Fibroblast of lung (primary cell): ENCODE measurements at regions not wholly inside any gene's neighbourhood (a gene's known extent, or its start where the extent isn't known, plus 50 kb on each side); places are given as distances from the start of the nearest gene placed in this dataset.

ENCODE experiments used
- DNase-seq, 2 donors: peaks; one replicate each; pipeline versions ENCODE4 v3.0.0 to v3.0.0-alpha.2; 2010; ENCODE audit warnings: low read depth in 2 of 2
- H2AFZ ChIP-seq: 2 replicates; pipeline ENCODE4 v1.5.1; 2012; ENCODE audit warnings: low read length, control low read depth, inconsistent platforms
- H3K27ac ChIP-seq: 2 replicates; pipeline ENCODE4 v1.5.1; 2011; ENCODE audit warnings: low read length, control low read depth; ENCODE audit not compliant: insufficient read depth
- H3K27me3 ChIP-seq: 2 replicates; pipeline ENCODE4 v1.5.1; 2011; ENCODE audit warnings: mild to moderate bottlenecking, low read length; ENCODE audit not compliant: control insufficient read depth, insufficient read depth
- H3K36me3 ChIP-seq: 2 replicates; pipeline ENCODE4 v1.5.1; 2011; ENCODE audit warnings: low read length; ENCODE audit not compliant: control insufficient read depth, insufficient read depth
- H3K4me1 ChIP-seq: 2 replicates; pipeline ENCODE4 v1.5.1; 2011; ENCODE audit warnings: low read length; ENCODE audit not compliant: control insufficient read depth, insufficient read depth; ENCODE audit errors: extremely low read depth
- H3K4me2 ChIP-seq: 2 replicates; pipeline ENCODE4 v1.5.1; 2011; ENCODE audit warnings: low read length, control low read depth; ENCODE audit not compliant: insufficient read depth; ENCODE audit errors: extremely low read depth
- H3K4me3 ChIP-seq, 4 experiments: fragments of 200-600 bp in 1 of 4; sonication (generic) in 1 of 4; replicated peaks in 1 of 4; 2 replicates each; pipeline ENCODE4 v1.5.1; 2011 to 2016; ENCODE audit warnings: low read length in 4 of 4, low read depth in 3 of 4, mild to moderate bottlenecking in 3 of 4, control low read depth in 2 of 4, inconsistent platforms in 1 of 4, mixed read lengths in 1 of 4; ENCODE audit not compliant: insufficient read depth in 1 of 4; ENCODE audit errors: control extremely low read depth in 1 of 4
- H3K79me2 ChIP-seq: 2 replicates; pipeline ENCODE4 v1.5.1; 2012; ENCODE audit warnings: mild to moderate bottlenecking, low read length, inconsistent platforms; ENCODE audit not compliant: control insufficient read depth, insufficient read depth
- H3K9ac ChIP-seq: 2 replicates; pipeline ENCODE4 v1.5.1; 2011; ENCODE audit warnings: mild to moderate bottlenecking, low read length, control low read depth; ENCODE audit not compliant: insufficient read depth
- H3K9me3 ChIP-seq: 2 replicates; pipeline ENCODE4 v1.5.1; 2012; ENCODE audit warnings: low read depth, low read length; ENCODE audit not compliant: control insufficient read depth, insufficient read depth
- H4K20me1 ChIP-seq: 2 replicates; pipeline ENCODE4 v1.5.1; 2011; ENCODE audit warnings: low read length; ENCODE audit not compliant: control insufficient read depth, insufficient read depth; ENCODE audit errors: extremely low read depth
- CTCF ChIP-seq, 2 donors: IDR thresholded peaks in 1 of 2; conservative IDR thresholded peaks in 1 of 2; 1 replicate in 1 of 2; 2 replicates in 1 of 2; pipeline ENCODE4 v1.5.1; 2011 to 2012; ENCODE audit warnings: low read length in 2 of 2, control low read depth in 1 of 2, inconsistent platforms in 1 of 2, low read depth in 1 of 2, mild to moderate bottlenecking in 1 of 2
- EZH2 ChIP-seq: IDR thresholded peaks from 2 replicates; pipeline ENCODE4 v1.5.1; 2012; ENCODE audit warnings: low read length, control low read depth, mild to moderate bottlenecking; ENCODE audit errors: missing control alignments

GRCh38 chr1:79264975-79265818 lies 258.7 kb upstream of the ADGRL4 start:
- TF ChIP-seq EZH2 (no peak), CTCF (conservative IDR thresholded peaks at IDR 0.05 in 1 of 2, IDR thresholded peaks at IDR 0.05 in 1 of 2; ENCODE audit: low read depth in 1 of 2, low read length in 2 of 2) (no peak)
- Histone ChIP-seq H3K79me2 (no peaks in the 10 kb centered on the region), H3K9ac (no peak overlapping the region), H2AFZ (no peak overlapping the region), H3K4me3 (no peak overlapping the region), H3K4me1 (no peaks in the 10 kb centered on the region), H3K4me2 (no peak overlapping the region), H3K27ac (no peak overlapping the region), H3K9me3 (no peaks in the 10 kb centered on the region), H3K27me3 (no peaks in the 10 kb centered on the region), H4K20me1 (no peaks in the 10 kb centered on the region), H3K36me3 (no peaks in the 10 kb centered on the region)
- no peak for DNase-seq

- Histone ChIP-seq H3K36me3 (no peaks in the 10 kb centered on the region), H3K79me2 (no peaks in the 10 kb centered on the region), H3K9ac (no peak overlapping the region), H3K27ac (no peak overlapping the region), H3K4me1 (no peaks in the 10 kb centered on the region), H2AFZ (no peak overlapping the region), H3K9me3 (no peaks in the 10 kb centered on the region), H3K4me3 (no peak overlapping the region), H4K20me1 (no peaks in the 10 kb centered on the region), H3K27me3 (no peaks in the 10 kb centered on the region), H3K4me2 (no peak overlapping the region)
- no peak for TF ChIP-seq EZH2
- TF ChIP-seq CTCF (conservative IDR thresholded peaks at IDR 0.05 in 1 of 2, IDR thresholded peaks at IDR 0.05 in 1 of 2; ENCODE audit: low read depth in 1 of 2, low read length in 2 of 2), result no peak
- no peak for DNase-seq
Observed at GRCh38 chr1:79264285-79264684, 257.8 kb upstream of the ADGRL4 start.

GRCh38 chr1:79262745-79263258 lies 256.3 kb upstream of the ADGRL4 start:
- Histone ChIP-seq H3K27me3 (no peaks in the 10 kb centered on the region), H3K4me1 (no peaks in the 10 kb centered on the region), H3K36me3 (no peaks in the 10 kb centered on the region), H4K20me1 (no peaks in the 10 kb centered on the region), H3K9ac (no peak overlapping the region), H3K9me3 (no peaks in the 10 kb centered on the region), H3K4me2 (no peak overlapping the region), H2AFZ (peak overlapping the region; percentile 19), H3K79me2 (no peaks in the 10 kb centered on the region), H3K4me3 (no peak overlapping the region), H3K27ac (no peak overlapping the region)
- DNase-seq, result no peak
- TF ChIP-seq CTCF (conservative IDR thresholded peaks at IDR 0.05 in 1 of 2, IDR thresholded peaks at IDR 0.05 in 1 of 2; ENCODE audit: low read depth in 1 of 2, low read length in 2 of 2) (no peak), EZH2 (no peak)
